ENCODE measurements at regions not wholly inside any gene's neighbourhood (a gene's known extent, or its start where the extent isn't known, plus 50 kb on each side); places are given as distances from the start of the nearest gene placed in this dataset.

- Histone ChIP-seq H3K27me3 (ENCODE audit: control insufficient read depth, insufficient read depth, low read length) (no peaks in the 10 kb centered on the region), H3K9me1 (ENCODE audit: insufficient read depth, low read length) (no peaks in the 10 kb centered on the region), H2AK9ac (replicated peaks; ENCODE audit: low read depth, low read length, poor library complexity) (no peak overlapping the region), H2AK5ac (ENCODE audit: low read depth, low read length) (no peak overlapping the region), H4K5ac (ENCODE audit: low read depth, low read length) (no peak overlapping the region), H3K14ac (replicated peaks; ENCODE audit: low read depth, low read length) (no peak overlapping the region), H3K27ac (ENCODE audit: insufficient read depth, low read length) (no peak overlapping the region), H3K79me1 (ENCODE audit: low read depth in 1 of 2, low read length in 2 of 2) (no peaks in the 10 kb centered on the region), H2BK120ac (ENCODE audit: low read depth, low read length) (no peak overlapping the region), H3K36me3 (ENCODE audit: control insufficient read depth, insufficient read depth, low read length) (no peaks in the 10 kb centered on the region), H2AFZ (replicated peaks; ENCODE audit: low read length, poor library complexity) (no peak overlapping the region), H3K56ac (ENCODE audit: extremely low read depth, insufficient read depth, low read length) (no peak overlapping the region), H2BK15ac (ENCODE audit: low read depth, low read length) (no peak overlapping the region), H4K8ac (ENCODE audit: low read depth in 2 of 2, low read length in 2 of 2) (no peak overlapping the region), H2BK5ac (ENCODE audit: low read depth, low read length, poor library complexity, severe bottlenecking) (no peak overlapping the region), H3K18ac (ENCODE audit: low read depth, low read length) (no peak overlapping the region), H3K4me2 (ENCODE audit: low read depth, low read length) (no peak overlapping the region), H4K20me1 (ENCODE audit: insufficient read depth, low read length) (no peaks in the 10 kb centered on the region), H3K9me3 (ENCODE audit: control insufficient read depth, insufficient read depth, low read length) (peaks cover 26% of the 10 kb centered on the region), H3K4me1 (ENCODE audit: control insufficient read depth, insufficient read depth, low read length) (no peaks in the 10 kb centered on the region), H3K4ac (ENCODE audit: low read depth, low read length) (no peak overlapping the region), H3K4me3 (ENCODE audit: insufficient read depth, low read depth, low read length) (no peak overlapping the region), H2BK20ac (ENCODE audit: low read depth, low read length) (no peak overlapping the region), H3K23ac (ENCODE audit: low read depth, low read length) (no peak overlapping the region), H4K91ac (ENCODE audit: insufficient read depth, low read depth, low read length) (no peak overlapping the region), H3K9ac (ENCODE audit: low read depth, low read length) (no peak overlapping the region)
- ChIA-PET POLR2A (ENCODE audit: unreplicated experiment) (no interaction called here), CTCF (no interaction called here)
- no TSS peak for BruUV-seq (replicated peaks)
- in situ Hi-C loops (cut with MboI; ENCODE audit: low sequenced_read_pairs) (no loop called here), dilution Hi-C loops (cut with HindIII; ENCODE audit: low sequenced_read_pairs, unreplicated experiment) (no loop called here), intact Hi-C loops (cut with micrococcal nuclease) (no loop called here)
- ATAC-seq (ENCODE audit: low read depth) (no peak), DNase-seq (no peak)
- whole genome bisulfite sequencing, 2 experiments (ENCODE audit: extremely low coverage in 2 of 2, insufficient read length in 1 of 2), result no CpG with 5 or more reads among the region's 9 CpGs
- TF ChIP-seq RAD21 (IDR thresholded peaks at IDR 0.05; ENCODE audit: low read length) (no peak), FOS (IDR thresholded peaks at IDR 0.05; ENCODE audit: low read depth, low read length) (no peak), NFE2L2 (IDR thresholded peaks at IDR 0.05; ENCODE audit: low read depth, low read length) (no peak), RFX5 (IDR thresholded peaks at IDR 0.05; ENCODE audit: low read depth, low read length) (no peak), SMC3 (IDR thresholded peaks at IDR 0.05; ENCODE audit: low read depth, low read length) (no peak), MAZ (IDR thresholded peaks at IDR 0.05; ENCODE audit: borderline replicate concordance, low read depth, low read length) (no peak), USF2 (IDR thresholded peaks at IDR 0.05; ENCODE audit: low read depth, low read length) (no peak), POLR2A (IDR thresholded peaks at IDR 0.05; ENCODE audit: low read depth, low read length) (no peak), BHLHE40 (IDR thresholded peaks at IDR 0.05; ENCODE audit: low read depth, low read length) (no peak), RCOR1 (IDR thresholded peaks at IDR 0.05; ENCODE audit: insufficient replicate concordance, low read length) (no peak), CEBPB (IDR thresholded peaks at IDR 0.05; ENCODE audit: low read depth, low read length) (no peak), MXI1 (IDR thresholded peaks at IDR 0.05; ENCODE audit: borderline replicate concordance, low read depth, low read length) (no peak), MAFK (IDR thresholded peaks at IDR 0.05; ENCODE audit: low read depth, low read length) (no peak), CHD1 (IDR thresholded peaks at IDR 0.05; ENCODE audit: low read depth, low read length) (no peak)
- TF ChIP-seq, protein P1, sequence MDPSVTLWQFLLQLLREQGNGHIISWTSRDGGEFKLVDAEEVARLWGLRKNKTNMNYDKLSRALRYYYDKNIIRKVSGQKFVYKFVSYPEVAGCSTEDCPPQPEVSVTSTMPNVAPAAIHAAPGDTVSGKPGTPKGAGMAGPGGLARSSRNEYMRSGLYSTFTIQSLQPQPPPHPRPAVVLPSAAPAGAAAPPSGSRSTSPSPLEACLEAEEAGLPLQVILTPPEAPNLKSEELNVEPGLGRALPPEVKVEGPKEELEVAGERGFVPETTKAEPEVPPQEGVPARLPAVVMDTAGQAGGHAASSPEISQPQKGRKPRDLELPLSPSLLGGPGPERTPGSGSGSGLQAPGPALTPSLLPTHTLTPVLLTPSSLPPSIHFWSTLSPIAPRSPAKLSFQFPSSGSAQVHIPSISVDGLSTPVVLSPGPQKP (IDR thresholded peaks at IDR 0.05; ENCODE audit: borderline replicate concordance, low read depth, low read length), result no peak
- TF ChIP-seq, protein P2, sequence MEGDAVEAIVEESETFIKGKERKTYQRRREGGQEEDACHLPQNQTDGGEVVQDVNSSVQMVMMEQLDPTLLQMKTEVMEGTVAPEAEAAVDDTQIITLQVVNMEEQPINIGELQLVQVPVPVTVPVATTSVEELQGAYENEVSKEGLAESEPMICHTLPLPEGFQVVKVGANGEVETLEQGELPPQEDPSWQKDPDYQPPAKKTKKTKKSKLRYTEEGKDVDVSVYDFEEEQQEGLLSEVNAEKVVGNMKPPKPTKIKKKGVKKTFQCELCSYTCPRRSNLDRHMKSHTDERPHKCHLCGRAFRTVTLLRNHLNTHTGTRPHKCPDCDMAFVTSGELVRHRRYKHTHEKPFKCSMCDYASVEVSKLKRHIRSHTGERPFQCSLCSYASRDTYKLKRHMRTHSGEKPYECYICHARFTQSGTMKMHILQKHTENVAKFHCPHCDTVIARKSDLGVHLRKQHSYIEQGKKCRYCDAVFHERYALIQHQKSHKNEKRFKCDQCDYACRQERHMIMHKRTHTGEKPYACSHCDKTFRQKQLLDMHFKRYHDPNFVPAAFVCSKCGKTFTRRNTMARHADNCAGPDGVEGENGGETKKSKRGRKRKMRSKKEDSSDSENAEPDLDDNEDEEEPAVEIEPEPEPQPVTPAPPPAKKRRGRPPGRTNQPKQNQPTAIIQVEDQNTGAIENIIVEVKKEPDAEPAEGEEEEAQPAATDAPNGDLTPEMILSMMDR (conservative IDR thresholded peaks at IDR 0.05; ENCODE audit: low read depth, low read length), result no peak
These were observed 230.5 kb downstream of the MYCN start for GRCh38 chr2:16170675-16171424.

Measured in IMR-90 (cell line).